Stimulated activated CD4-positive, alpha-beta T cell treated with anti-CD3 and anti-CD28 coated beads, Interleukin-4, amount 100 ng/mL, for 24 hours (primary cell): ENCODE measurements at regions not wholly inside any gene's neighbourhood (a gene's known extent, or its start where the extent isn't known, plus 50 kb on each side); places are given as distances from the start of the nearest gene placed in this dataset.

Source experiments
- DNase-seq: peaks from one replicate; pipeline ENCODE4 v3.0.0-alpha.2; 2020

DNA sequence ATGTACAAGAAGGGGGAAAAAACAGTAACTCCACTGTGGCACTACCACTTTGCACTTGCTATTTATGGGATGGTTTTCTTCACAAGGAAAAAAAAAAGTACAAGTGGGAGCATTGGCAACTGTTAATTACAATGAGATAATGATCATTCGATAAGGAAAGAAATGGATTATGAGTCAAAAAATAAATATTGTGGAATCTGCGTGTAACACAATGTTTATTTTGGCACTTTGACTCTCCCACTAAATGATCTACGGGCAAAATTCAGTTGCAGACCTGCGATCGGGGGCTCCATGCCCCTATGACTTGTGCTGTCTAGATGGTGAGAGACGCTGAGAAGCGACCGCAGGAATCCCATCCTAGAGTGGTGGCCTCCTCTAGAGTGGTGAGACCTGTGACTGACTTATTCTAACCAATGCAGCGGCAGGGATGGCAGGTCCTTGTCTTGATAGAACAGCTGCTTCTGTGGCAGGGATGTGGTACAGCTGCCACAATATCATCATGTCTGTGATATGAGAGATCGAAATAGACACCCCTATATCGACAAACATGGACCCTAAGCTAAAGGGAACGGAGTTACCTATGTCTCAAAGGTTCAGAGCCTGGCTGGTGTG, 345.0 kb upstream of the KLF6 start:
- DNase-seq = no peak

DNA sequence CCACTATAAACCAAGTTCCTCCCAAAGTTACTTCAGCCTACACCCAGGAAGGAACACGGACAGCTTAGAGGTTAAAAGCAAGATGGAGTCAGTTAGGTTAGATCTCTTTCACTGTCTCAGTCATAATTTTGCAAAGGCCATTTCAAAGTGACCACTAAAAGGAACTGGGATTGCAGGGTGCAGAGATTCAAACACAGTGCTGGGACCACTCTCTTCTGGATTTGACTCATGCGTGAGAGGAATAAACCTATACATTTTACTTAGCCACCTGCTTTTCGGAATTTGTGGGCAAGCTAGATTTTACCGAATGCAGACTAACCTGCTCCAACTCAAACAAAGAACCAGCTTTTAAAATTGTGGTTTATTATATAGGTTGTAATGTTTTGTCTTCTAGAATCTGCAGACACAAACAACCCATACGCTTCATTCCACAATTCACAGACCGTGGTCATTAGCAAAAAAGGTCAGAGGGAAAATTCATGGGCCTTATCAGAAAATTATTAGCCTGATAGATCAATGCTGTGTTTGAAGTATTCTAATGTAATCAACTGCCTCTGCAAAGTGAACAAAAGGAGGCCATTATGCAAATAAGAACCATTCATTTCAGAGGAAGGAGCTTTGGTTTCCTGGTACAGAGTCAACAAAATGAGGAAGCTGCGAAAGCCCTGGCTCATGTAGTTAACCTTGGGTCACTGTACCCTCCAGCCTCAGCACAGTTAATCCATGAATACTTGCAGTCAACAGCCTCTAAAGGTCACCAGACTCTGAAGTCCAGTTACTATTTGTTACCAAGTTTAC, 342.7 kb upstream of the KLF6 start:
- no peak for DNase-seq

DNA sequence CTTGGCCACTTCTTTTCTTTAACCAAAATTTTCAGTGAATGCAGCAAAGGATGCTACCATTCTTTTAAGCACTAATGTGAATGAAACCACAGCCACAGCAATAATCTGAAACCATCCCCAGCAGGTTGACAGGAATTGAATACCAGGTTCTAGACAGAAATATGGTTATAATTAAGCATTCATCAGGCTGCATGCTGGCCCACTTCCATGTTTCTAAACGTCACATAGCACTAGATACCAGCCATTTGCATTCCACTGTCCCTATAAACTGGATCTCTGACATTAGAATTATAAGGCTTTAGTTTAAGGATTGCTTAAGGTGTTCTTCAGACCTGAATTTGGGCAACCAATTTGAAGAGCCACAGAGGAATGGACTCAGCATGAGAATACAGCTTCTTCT, 340.8 kb upstream of the KLF6 start:
- DNase-seq = no peak

DNA sequence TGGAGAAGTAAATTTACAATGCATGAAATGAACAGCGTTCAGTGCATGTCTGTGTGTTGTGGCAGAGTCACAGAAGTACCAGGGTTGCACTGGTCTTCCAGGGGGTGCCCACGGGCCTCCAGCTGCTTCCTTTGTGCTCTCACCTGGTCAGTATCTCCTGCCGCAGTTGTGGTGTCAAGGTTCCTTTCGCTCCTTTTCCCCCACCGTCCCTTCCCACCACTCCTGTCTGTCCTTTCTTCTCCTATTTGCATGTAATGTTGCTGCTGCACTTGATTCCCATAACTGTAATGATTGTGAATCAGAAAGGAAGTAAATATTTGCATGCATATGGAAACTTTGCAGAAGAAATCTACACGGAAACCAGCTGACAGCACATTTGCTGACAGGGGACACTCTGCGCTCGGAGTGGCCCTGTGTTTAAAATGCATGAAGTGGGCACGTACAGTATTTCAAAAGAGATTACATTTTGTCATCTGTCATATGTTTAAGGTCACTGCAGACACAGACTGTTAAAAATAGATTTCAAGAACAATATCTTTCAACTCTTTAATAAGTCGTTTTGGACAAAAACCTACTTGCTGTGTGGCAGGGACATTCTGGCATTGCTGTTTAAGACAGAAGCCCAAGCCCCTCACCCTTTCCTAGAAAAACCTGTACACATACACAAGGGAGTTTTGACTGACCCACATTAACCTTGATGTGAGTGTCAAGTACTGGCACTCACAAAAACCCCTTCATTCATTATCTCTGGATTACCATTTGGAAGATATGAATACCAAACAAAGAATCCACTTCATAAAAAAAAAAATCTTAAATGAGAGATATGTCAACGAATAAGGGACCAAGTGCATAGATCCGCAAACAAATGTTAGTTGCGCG, 336.7 kb upstream of the KLF6 start:
- DNase-seq = no peak

DNA sequence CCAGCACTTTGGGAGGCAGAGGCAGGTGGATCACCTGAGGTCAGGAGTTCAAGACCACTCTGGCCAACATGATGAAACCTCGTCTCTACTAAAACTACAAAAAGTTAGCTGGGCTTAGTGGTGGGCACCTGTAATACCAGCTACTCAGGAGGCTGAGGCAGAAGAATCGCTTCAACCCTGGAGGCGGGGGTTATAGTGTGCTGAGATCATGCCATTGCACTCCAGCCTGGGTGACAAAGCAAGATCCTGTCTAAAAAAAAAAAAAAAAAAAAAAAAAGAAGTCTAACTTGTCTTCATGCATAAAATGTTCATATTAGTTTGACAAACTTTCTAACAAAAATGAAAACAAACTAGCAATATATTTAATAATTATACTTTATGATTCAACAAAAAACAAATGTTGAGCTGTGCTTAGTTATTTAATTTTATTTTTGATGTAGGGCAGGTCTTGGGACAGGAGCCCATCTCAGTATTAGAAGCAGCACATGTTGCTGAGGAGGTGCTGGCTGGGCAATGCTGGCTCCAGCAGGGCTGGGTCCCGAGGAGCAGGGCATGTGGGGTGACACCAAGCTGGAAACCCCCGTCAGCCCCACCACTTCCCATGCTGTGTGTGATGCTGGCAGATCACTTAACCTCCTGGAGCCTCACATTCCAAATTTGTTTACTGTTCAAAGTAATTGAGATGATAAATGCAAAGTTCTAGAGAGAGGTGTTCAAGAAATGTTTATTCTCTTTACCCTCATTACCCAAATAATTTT, 335.3 kb upstream of the KLF6 start:
- DNase-seq = no peak

DNA sequence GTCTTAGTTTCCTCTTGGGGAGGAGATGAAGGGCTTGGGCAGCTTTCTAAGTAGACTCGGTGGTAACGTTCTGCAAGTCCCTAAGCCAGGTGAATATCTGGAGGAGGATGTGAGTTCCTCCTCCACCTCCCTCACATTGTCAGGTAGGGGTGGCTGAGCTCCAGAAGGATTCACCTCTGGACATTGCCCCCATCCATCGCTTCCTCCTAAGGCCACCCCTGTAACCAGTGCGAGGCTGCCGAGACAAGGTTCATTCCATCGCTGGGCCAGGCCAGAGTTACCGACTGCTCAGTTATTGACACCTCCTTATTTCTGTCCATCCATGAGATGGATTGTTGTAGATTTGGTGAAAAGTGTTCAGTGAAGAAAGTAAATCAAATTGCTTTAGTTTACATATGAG, 334.1 kb upstream of the KLF6 start:
- no peak for DNase-seq

DNA sequence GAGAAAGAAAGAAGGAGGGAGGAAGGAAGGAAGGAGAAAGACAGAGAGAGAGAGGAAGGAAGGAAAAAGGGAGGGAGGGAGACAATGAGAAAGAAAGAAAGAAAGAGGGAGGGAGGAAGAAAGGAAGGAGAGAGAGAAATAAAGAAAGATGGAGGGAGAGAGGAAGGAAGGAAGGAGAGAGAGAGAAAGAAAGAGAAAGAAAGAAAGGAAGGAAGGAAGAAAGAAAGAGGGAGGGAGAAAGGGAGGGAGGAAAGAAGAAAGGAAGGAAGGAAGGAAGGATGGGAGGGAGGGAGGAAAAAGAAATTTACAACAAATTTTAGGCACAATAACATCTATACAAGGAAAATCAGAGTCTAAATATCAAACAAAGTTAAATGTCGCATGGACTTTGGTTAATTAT, 332.6 kb upstream of the KLF6 start:
- no peak for DNase-seq

DNA sequence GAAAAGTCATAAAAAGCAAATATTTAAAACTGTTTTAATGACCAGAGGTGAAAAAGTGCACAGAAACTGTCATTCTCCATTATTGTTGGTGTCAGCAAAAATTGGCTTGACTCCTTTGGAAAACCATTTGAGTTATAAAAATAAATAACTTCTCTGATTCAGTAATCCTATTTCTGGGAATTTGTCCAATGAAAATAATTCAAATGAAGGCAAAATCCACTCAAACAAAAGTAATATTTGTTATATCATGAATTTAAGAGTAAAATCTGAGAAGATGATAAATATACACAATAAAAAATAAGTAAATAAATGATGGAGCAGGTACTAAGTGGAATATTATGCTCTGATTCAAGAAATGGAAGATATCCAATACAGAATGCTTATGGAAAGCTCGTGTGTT, 326.6 kb upstream of the KLF6 start:
- no peak for DNase-seq

DNA sequence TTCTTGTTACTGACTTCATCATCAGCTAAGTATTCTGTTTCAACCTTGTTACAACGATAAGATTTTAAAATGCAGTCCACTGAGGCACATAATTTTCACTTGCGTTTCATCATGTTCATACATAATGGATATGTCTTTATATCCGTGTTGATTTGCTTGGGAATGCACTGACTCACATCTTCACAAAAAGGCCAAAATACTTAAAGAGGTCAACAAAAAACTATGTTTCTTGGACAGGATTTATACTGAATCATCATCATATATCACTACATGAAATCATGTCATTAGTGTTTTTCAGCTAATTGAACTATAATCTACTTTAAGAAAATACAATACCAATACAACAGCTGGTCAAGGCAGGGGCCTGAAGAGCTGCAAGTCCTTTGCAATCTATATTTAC, 324.5 kb upstream of the KLF6 start:
- DNase-seq = no peak

DNA sequence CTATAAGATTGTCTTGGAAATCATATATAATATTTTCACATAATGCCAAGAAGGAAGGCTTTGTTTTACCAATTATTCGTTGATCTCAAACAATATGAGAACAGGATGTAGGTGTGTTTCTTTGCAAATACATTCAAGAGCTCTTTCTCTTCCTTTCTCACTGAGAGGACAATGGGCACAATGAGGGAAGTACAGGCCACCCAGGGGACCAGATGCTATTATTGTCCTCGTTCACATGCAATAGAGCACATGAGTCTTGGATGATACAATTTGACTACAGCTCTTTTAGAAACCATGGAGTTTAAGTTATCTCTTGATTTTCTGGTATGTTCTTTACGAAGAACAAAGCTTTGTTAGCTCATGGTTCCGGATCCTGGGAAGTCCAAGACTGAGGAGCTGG, 323.7 kb upstream of the KLF6 start:
- DNase-seq = no peak

DNA sequence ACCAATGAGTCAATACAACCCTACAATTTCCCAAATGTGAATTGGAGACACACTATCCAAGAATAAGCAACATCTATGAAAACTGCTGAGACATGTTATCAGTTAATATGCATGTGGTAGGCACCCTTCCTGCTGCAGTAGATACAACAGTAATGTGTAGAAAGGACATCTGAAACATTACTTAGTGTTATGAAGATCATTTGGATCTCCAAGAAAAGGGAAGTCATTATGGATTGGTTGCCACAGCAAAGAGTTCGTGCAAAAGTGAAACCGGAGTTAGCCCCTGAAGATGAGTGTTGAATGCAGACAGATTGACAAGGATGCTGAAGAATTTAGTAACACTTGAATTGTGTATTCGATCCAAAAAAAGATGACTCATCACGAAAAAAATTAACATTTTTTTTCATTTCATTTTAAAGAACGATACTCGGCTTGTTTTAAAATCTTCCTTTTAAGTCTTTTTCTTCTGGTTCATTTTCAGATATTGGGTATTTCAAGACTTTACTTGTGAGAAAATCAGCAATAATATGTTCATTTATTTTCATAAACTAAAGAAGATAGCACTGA, 322.4 kb upstream of the KLF6 start:
- no peak for DNase-seq

DNA sequence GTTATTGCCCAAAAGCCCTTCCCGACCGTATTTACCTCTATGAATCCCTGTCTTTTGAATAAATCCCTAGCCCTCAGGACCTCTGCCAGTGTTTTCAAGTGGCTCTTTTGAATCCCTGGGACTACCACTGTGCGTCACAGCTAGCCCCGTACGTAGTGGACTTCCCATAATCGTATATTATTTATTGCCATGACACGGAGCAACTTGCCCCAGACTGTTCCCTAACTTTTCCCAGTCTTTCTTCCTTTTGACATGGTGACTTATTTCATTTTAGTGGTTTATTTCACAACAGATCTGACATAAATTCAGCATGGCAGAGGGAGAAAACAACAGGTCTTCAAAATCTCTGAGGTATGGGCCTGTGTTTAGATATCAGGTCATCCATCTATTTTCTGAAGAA, 318.6 kb upstream of the KLF6 start:
- DNase-seq = no peak

DNA sequence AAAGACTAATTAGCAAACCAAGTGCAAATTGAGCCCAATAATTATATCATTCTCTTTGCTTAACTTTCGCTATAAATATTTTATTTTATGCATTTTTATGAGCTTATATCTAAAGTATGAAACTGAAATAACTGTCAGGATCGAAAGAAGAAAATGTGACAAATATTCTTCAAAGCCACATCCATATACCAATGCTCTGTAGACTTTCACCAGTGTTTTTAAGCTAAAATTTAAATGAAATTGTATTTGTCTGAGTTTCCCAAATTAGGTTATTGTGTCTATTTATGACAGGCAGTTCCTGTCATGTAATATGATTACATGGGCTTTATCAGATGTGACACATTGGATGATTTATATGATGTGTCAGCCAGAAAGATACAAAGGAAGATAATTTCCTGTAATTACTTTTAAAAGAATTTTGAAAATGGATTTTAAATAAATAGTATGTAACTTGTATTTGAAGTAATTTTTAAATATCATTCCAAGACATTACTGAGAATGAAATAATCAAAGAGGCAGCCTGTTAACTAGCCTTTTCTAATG, 317.9 kb upstream of the KLF6 start:
- DNase-seq = no peak

DNA sequence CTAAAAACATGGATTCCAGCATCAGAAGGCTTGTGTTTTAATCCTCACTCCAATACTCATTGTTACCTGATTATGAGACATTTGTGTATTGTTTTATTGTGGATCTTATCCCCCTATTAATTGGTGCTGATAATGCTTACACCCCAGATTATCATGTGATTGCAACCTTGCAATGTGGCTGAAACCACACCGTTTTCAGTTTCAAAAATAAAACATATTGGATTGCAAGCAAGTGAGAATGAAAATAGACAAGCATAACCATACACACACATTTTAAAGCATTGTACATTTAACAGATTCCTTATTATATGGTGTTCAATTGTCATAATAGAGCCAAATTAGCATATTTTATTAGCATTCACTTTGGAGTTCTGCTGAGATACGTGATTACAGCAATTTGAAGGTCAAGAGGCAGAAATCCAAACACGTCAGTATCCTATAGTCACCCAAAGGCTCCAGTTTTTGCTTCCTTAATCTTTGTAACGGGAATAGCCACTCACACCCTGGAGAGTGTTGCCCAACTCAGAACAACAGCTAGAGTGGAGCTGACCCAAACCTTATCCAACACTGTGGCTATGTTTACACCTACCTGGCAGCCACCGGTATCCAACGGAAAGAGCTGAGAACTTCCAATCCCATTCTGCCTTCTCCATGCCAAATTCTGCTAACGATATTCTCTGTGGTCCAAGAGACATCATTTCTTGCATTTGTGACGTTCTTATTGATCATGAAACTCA, 317.1 kb upstream of the KLF6 start:
- no peak for DNase-seq

DNA sequence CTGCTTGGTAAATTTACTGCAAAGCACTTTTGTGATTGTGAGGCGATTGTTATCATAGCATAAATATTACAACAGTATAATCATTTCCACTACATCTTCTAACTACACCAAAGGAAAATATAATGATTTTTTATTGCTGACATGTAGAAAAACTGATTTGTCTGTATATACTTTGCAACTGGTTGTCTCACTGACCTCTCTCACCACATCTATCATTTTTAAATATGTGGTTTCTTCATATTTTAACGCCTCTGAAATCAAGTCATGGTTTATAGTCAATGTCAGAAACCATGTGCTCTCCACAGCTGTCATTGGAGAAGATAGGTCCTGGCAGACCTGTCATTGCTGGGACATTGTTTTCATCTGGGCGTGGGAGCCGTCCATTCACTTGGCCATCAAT, 315.4 kb upstream of the KLF6 start:
- no peak for DNase-seq

DNA sequence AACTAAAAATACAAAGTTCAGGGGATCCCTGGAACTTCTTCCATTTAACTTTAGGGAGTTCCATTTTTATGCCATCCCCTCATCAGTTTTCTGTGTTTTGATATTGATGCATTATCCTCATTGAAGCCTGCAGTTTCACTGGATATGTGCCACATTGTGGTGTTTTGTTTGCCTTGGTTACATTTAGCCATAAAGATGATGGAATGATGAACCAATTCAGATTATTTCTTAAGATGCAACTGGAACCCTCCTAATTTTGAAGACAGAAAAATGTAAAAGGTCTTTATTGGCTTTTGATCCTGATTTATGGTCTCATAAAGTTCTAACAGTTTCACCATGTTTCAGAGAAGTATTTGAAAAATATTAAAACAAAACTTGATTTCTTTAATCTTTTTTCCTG, 314.2 kb upstream of the KLF6 start:
- DNase-seq = no peak

DNA sequence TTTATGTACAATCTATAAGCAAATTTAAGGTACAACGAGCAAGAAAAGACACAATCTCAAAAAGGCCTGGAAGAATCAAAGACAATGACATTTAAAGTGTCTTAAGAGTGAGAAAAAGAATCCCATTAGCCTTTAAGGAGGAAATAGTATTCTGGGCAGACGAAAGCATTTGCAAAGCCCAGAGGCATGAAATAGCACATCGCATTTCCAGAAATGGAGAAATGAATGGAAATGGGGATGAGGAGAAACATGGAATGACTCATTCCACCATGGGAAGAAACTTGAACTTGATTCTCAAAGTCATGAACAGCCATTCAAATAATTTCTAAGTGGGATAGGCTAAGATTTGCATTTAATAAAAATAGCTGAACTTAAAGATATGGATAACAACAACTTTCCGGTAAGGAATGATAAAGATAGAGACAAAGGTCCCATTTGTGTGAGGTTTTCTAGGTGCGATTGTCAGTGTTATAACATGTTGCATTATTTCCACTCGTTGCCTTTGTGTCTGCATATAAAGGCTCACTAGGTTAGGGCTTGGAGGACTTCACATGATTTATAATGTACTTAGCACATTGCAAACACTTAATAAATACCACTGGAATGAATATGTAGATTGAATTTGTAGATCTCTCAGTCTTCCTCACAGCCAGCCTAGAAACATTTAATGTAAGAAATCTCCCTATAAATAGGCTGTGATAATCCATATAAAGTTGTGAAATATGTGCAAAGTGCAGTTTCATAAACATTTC, 310.3 kb upstream of the KLF6 start:
- DNase-seq = no peak

DNA sequence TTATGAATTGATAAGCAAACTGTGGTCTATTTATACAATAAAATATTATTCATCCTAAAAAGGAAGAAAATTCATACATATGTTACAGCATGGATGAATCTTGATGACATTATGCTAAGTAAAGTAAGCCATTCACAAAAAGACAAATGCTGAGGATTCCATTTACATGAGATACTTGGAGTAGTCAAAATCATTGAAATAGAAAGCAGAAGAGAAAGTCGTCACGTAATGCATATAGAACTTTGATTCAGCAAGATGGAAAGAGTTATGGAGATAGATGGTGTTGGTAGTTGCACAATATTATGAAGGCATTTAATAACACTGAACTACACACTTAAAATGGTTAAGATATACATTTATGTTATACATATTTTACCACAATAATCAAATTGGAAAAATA, 309.7 kb upstream of the KLF6 start:
- no peak for DNase-seq

DNA sequence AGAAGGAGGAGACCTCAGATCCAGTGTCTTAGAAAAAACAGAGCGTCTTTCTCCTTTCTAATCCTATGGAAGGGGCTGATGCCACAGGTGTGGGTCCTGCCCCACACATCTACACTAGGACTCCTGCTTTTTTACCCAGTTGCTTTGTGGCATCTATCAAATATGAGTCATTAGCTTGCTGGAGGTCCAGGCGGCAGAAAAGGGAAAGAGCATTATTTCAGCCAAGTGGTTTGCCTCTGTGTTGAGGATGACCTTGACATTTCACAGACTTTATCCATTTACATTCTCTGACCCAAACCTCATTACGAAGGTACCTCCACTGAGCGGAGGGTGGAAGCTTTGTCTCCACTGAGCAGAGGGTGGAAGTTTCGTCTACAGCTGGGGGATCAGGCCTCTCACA, 308.4 kb upstream of the KLF6 start:
- no peak for DNase-seq

DNA sequence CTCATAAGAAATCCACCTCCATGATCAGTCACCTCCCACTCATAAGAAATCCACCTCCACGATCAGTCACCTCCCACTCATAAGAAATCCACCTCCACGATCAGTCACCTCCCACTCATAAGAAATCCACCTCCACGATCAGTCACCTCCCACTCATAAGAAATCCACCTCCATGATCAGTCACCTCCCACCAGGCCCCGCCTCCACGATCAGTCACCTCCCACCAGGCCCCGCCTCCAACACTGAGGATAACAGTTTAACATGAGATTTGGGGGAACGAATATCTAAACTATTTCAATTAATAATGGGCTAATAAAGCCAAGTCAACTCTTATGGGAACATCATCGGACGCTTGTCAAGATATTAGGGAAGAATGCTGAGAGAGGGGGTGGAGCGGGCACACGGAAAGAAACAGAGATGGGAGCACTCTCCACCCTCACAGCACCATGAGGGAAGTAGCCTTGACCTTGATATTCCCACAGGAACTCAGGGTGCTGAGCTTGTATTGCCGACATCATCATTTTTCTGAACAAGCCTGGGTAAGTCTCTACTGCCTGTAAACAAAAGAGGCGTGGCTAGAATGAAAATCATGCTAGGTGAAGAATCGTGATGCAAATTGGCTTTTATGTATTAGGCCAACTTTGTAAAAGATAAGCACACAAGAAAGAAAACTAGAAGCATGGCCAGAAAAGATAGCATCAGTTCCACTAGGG, 303.5 kb upstream of the KLF6 start:
- DNase-seq = no peak
